ENCODE measurements at regions not wholly inside any gene's neighbourhood (a gene's known extent, or its start where the extent isn't known, plus 50 kb on each side); places are given as distances from the start of the nearest gene placed in this dataset.

DNA sequence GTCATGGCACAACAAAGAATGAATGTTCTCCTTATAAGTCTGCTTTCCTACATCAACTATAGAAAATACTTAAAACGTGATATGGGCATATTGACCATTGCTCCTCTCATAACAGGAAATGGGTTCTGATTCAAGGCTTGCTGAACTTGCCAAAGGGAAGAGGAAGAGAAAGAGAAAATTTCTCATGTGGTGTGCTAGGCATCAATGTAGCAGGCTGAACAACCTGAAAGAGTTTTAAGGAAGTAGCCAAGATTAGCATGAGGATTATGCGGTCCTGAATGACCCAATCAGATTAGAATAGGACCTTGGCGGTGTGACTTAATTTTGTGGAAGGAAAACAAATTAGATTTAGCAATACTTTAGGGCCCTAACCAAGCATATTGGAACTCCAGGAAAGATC, 617.7 kb upstream of the CDH11 start:
- TF ChIP-seq, protein P1, sequence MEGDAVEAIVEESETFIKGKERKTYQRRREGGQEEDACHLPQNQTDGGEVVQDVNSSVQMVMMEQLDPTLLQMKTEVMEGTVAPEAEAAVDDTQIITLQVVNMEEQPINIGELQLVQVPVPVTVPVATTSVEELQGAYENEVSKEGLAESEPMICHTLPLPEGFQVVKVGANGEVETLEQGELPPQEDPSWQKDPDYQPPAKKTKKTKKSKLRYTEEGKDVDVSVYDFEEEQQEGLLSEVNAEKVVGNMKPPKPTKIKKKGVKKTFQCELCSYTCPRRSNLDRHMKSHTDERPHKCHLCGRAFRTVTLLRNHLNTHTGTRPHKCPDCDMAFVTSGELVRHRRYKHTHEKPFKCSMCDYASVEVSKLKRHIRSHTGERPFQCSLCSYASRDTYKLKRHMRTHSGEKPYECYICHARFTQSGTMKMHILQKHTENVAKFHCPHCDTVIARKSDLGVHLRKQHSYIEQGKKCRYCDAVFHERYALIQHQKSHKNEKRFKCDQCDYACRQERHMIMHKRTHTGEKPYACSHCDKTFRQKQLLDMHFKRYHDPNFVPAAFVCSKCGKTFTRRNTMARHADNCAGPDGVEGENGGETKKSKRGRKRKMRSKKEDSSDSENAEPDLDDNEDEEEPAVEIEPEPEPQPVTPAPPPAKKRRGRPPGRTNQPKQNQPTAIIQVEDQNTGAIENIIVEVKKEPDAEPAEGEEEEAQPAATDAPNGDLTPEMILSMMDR (conservative IDR thresholded peaks at IDR 0.05; ENCODE audit: low read length) = no peak
- no peak for TF ChIP-seq EZH2phosphoT487 (IDR thresholded peaks at IDR 0.05; ENCODE audit: borderline replicate concordance, low read depth, low read length)
